ENCODE measurements at regions not wholly inside any gene's neighbourhood (a gene's known extent, or its start where the extent isn't known, plus 50 kb on each side); places are given as distances from the start of the nearest gene placed in this dataset.

GRCh38 chr5:174997688-174998087 is 273.3 kb downstream of the MSX2 start:
- TF ChIP-seq CTCF (IDR thresholded peaks at IDR 0.05) = no peak
- TF ChIP-seq POLR2A (IDR thresholded peaks at IDR 0.05) = no peak

All from esophagus squamous epithelium (tissue), 4 donors.